Lower leg skin (tissue), 3 donors: ENCODE measurements at regions not wholly inside any gene's neighbourhood (a gene's known extent, or its start where the extent isn't known, plus 50 kb on each side); places are given as distances from the start of the nearest gene placed in this dataset.

Experiments
- CTCF ChIP-seq, 3 donors: fragments of 450-650 bp; IDR thresholded peaks; one replicate each; pipeline ENCODE4 v1.5.1; 2016; ENCODE audit warnings: antibody characterized with exemption in 3 of 3, mild to moderate bottlenecking in 3 of 3, moderate library complexity in 2 of 3
- POLR2A ChIP-seq, 2 donors: fragments of 450-650 bp; IDR thresholded peaks; one replicate each; pipeline ENCODE4 v1.6.1; 2016 to 2017; ENCODE audit warnings: antibody characterized with exemption in 2 of 2, mild to moderate bottlenecking in 1 of 2, moderate library complexity in 1 of 2

GRCh38 chr9:7376213-7376612, 423.4 kb downstream of the DMAC1 start:
- no peak for TF ChIP-seq CTCF (IDR thresholded peaks at IDR 0.05)
- no peak for TF ChIP-seq POLR2A (IDR thresholded peaks at IDR 0.05)
